SH-SY5Y (cell line): ENCODE measurements at regions not wholly inside any gene's neighbourhood (a gene's known extent, or its start where the extent isn't known, plus 50 kb on each side); places are given as distances from the start of the nearest gene placed in this dataset.

Experiments
- GATA2 ChIP-seq: IDR thresholded peaks from 2 replicates; pipeline ENCODE4 v1.6.1; 2011; ENCODE audit warnings: mild to moderate bottlenecking, low read depth, low read length
- GATA3 ChIP-seq: IDR thresholded peaks from 2 replicates; pipeline ENCODE4 v1.6.1; 2011; ENCODE audit warnings: low read depth, mild to moderate bottlenecking, low read length, moderate library complexity

GRCh38 chr1:14441302-14441741 is 157.2 kb upstream of the KAZN start:
- no peak for TF ChIP-seq GATA3
- TF ChIP-seq GATA2: no peak
